ENCODE measurements at regions not wholly inside any gene's neighbourhood (a gene's known extent, or its start where the extent isn't known, plus 50 kb on each side); places are given as distances from the start of the nearest gene placed in this dataset.

- intact Hi-C loops (cut with DNase I; ENCODE audit: low total_unique reads): no loop called here
- H3K4me1 ChIP-seq: no peaks in the 10 kb centered on the region
- no peak overlapping the region for H3K27ac ChIP-seq
- no peak overlapping the region for H3K4me3 ChIP-seq
- DNase-seq: no peak
- no peaks in the 10 kb centered on the region for H3K36me3 ChIP-seq
- H3K9me3 ChIP-seq: no peaks in the 10 kb centered on the region
- TF ChIP-seq CTCF (IDR thresholded peaks at IDR 0.05): no peak
- H3K27me3 ChIP-seq: peaks cover 0 to 58% of the 10 kb centered on the region in 2 donors
Measured at GRCh38 chr17:74006371-74006770, 197.1 kb upstream of the RPL38 start.

- Histone ChIP-seq H3K9me3 (no peaks in the 10 kb centered on the region), H3K36me3 (no peaks in the 10 kb centered on the region), H3K27me3 (peaks cover 0 to 67% of the 10 kb centered on the region in 2 donors), H3K4me1 (no peaks in the 10 kb centered on the region), H3K27ac (no peak overlapping the region), H3K4me3 (no peak overlapping the region)
- no peak for TF ChIP-seq CTCF (IDR thresholded peaks at IDR 0.05)
- intact Hi-C loops (cut with DNase I; ENCODE audit: low total_unique reads): no loop called here
- DNase-seq: no peak
Measured at GRCh38 chr17:74008196-74008595, 195.3 kb upstream of the RPL38 start.

GRCh38 chr17:74009056-74009625, 194.3 kb upstream of the RPL38 start:
- Histone ChIP-seq H3K36me3 (no peaks in the 10 kb centered on the region), H3K27me3 (peaks cover 0 to 66% of the 10 kb centered on the region in 2 donors), H3K4me3 (no peak overlapping the region), H3K9me3 (no peaks in the 10 kb centered on the region), H3K27ac (no peak overlapping the region), H3K4me1 (no peaks in the 10 kb centered on the region)
- intact Hi-C loops (cut with DNase I; ENCODE audit: low total_unique reads): no loop called here
- DNase-seq: no peak
- TF ChIP-seq CTCF (IDR thresholded peaks at IDR 0.05): no peak

- TF ChIP-seq CTCF (IDR thresholded peaks at IDR 0.05): no peak
- no peaks in the 10 kb centered on the region for H3K4me1 ChIP-seq
- peaks cover 0 to 61% of the 10 kb centered on the region in 2 donors for H3K27me3 ChIP-seq
- DNase-seq: no peak
- peaks cover 0 to 4% (median 0%) of the 10 kb centered on the region in 3 donors for H3K9me3 ChIP-seq
- H3K36me3 ChIP-seq: no peaks in the 10 kb centered on the region
- H3K27ac ChIP-seq: no peak overlapping the region
- intact Hi-C loops (cut with DNase I; ENCODE audit: low total_unique reads): no loop called here
- H3K4me3 ChIP-seq: no peak overlapping the region
Measured at GRCh38 chr17:74010903-74011302, 192.6 kb upstream of the RPL38 start.

- H3K27ac ChIP-seq: no peak overlapping the region
- no peaks in the 10 kb centered on the region for H3K4me1 ChIP-seq
- TF ChIP-seq CTCF (IDR thresholded peaks at IDR 0.05): no peak
- peaks cover 0 to 4% (median 0%) of the 10 kb centered on the region in 3 donors for H3K9me3 ChIP-seq
- no peaks in the 10 kb centered on the region for H3K36me3 ChIP-seq
- peaks cover 0 to 60% of the 10 kb centered on the region in 2 donors for H3K27me3 ChIP-seq
- no peak overlapping the region for H3K4me3 ChIP-seq
- DNase-seq: no peak
- intact Hi-C loops (cut with DNase I; ENCODE audit: low total_unique reads): no loop called here
Measured at GRCh38 chr17:74011966-74012365, 191.5 kb upstream of the RPL38 start.

- intact Hi-C loops (cut with DNase I; ENCODE audit: low total_unique reads): no loop called here
- H3K27ac ChIP-seq: no peak overlapping the region
- DNase-seq: no peak
- H3K9me3 ChIP-seq: peaks cover 0 to 4% (median 0%) of the 10 kb centered on the region in 3 donors
- H3K27me3 ChIP-seq: peaks cover 0 to 56% of the 10 kb centered on the region in 2 donors
- H3K36me3 ChIP-seq: no peaks in the 10 kb centered on the region
- no peak overlapping the region for H3K4me3 ChIP-seq
- no peaks in the 10 kb centered on the region for H3K4me1 ChIP-seq
- no peak for TF ChIP-seq CTCF (IDR thresholded peaks at IDR 0.05)
Measured at GRCh38 chr17:74012465-74012864, 191.0 kb upstream of the RPL38 start.

All from tibial artery (tissue), 4 donors.